ENCODE measurements at regions not wholly inside any gene's neighbourhood (a gene's known extent, or its start where the extent isn't known, plus 50 kb on each side); places are given as distances from the start of the nearest gene placed in this dataset.

DNA sequence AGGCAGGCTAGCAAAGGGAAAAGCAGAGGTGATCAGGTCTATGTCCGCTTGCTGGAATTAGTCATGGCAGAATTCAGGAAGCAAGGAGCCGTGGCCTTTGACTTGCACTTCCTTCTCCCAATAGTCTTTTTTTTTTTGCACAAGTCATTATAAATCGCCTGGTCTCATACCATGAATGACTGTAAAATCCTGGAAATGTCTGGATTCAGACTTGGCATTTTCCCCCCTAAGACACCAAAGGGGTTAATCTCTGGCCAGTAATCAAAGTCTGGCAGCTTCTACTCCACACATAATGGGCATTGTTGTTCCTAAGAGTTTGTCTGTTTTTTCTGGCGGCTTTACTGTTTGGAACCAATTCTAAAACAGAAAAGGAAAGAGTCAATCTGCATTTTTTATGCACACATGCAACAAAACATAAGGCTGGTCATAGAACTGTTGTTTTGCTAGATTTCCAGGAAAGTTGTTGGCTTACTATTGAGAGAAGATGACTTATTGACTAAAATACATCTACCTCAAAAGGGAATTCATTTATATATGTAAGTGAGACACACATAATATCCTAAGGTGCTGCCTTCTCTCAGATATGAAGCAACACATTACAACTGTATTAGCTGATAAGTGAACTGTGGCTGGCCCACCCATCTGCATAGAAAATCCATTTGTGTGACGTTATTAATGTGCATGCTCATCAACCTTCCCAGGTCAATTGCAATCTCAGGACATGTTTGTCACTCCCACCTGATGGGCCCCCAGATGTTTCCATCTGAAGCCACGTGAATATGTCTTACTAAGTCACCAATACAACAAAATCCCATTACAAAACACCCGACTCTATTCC lies 157.3 kb downstream of the BTG1 start:
- TF ChIP-seq, protein P1, sequence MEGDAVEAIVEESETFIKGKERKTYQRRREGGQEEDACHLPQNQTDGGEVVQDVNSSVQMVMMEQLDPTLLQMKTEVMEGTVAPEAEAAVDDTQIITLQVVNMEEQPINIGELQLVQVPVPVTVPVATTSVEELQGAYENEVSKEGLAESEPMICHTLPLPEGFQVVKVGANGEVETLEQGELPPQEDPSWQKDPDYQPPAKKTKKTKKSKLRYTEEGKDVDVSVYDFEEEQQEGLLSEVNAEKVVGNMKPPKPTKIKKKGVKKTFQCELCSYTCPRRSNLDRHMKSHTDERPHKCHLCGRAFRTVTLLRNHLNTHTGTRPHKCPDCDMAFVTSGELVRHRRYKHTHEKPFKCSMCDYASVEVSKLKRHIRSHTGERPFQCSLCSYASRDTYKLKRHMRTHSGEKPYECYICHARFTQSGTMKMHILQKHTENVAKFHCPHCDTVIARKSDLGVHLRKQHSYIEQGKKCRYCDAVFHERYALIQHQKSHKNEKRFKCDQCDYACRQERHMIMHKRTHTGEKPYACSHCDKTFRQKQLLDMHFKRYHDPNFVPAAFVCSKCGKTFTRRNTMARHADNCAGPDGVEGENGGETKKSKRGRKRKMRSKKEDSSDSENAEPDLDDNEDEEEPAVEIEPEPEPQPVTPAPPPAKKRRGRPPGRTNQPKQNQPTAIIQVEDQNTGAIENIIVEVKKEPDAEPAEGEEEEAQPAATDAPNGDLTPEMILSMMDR (IDR thresholded peaks at IDR 0.05; ENCODE audit: insufficient read depth, low read length): no peak
- TF ChIP-seq REST (IDR thresholded peaks at IDR 0.05; ENCODE audit: insufficient replicate concordance, low read depth): no peak
